Vagina (tissue), 2 donors: ENCODE measurements at regions not wholly inside any gene's neighbourhood (a gene's known extent, or its start where the extent isn't known, plus 50 kb on each side); places are given as distances from the start of the nearest gene placed in this dataset.

Source experiments
- DNase-seq, 2 donors: peaks; one replicate each; pipeline ENCODE4 v3.0.0-alpha.2; 2017; ENCODE audit errors: extremely low spot score in 2 of 2
- H3K27ac ChIP-seq: fragments of 200-600 bp; sonication (generic); one replicate; pipeline ENCODE4 v1.5.1; 2019
- H3K27me3 ChIP-seq: fragments of 200-600 bp; sonication (generic); one replicate; pipeline ENCODE4 v1.5.1; 2019
- H3K36me3 ChIP-seq, 2 donors: fragments of 200-600 bp; sonication (generic); one replicate each; pipeline ENCODE4 v1.5.1; 2017 to 2019
- H3K4me1 ChIP-seq: fragments of 200-600 bp; sonication (generic); one replicate; pipeline ENCODE4 v1.5.1; 2019
- H3K4me3 ChIP-seq, 2 donors: fragments of 200-600 bp; sonication (generic); 1 replicate in 1 of 2; 2 replicates in 1 of 2; pipeline ENCODE4 v1.5.1; 2016 to 2019
- H3K9me3 ChIP-seq: fragments of 200-600 bp; sonication (generic); one replicate; pipeline ENCODE4 v1.5.1; 2019
- POLR2A ChIP-seq, 2 donors: fragments of 450-650 bp; IDR thresholded peaks; one replicate each; pipeline ENCODE4 v1.6.1; 2017; ENCODE audit warnings: antibody characterized with exemption in 2 of 2, mild to moderate bottlenecking in 2 of 2, moderate library complexity in 2 of 2
- POLR2AphosphoS5 ChIP-seq, 2 donors: sonication (generic); formaldehyde crosslinking; IDR thresholded peaks; one replicate each; pipeline ENCODE4 v1.9.0; 2017; ENCODE audit warnings: antibody characterized with exemption in 2 of 2, mild to moderate bottlenecking in 2 of 2, low read depth in 1 of 2; ENCODE audit not compliant: insufficient read depth in 1 of 2
- intact Hi-C: fragments of 100-400 bp; cut with DNase I; formaldehyde crosslinking; loops from one replicate; pipeline ENCODE4 v1.15.1; 2023
- TF ChIP-seq, protein P1 (sequence below), 3 experiments: fragments of 450-650 bp in 2 of 3; fragments of 200-600 bp in 1 of 3; sonication (generic) in 1 of 3; IDR thresholded peaks; one replicate each; pipeline ENCODE4 v1.5.1; 2017 to 2019; ENCODE audit warnings: antibody characterized with exemption in 3 of 3, mild to moderate bottlenecking in 2 of 3, moderate library complexity in 2 of 3

DNA sequence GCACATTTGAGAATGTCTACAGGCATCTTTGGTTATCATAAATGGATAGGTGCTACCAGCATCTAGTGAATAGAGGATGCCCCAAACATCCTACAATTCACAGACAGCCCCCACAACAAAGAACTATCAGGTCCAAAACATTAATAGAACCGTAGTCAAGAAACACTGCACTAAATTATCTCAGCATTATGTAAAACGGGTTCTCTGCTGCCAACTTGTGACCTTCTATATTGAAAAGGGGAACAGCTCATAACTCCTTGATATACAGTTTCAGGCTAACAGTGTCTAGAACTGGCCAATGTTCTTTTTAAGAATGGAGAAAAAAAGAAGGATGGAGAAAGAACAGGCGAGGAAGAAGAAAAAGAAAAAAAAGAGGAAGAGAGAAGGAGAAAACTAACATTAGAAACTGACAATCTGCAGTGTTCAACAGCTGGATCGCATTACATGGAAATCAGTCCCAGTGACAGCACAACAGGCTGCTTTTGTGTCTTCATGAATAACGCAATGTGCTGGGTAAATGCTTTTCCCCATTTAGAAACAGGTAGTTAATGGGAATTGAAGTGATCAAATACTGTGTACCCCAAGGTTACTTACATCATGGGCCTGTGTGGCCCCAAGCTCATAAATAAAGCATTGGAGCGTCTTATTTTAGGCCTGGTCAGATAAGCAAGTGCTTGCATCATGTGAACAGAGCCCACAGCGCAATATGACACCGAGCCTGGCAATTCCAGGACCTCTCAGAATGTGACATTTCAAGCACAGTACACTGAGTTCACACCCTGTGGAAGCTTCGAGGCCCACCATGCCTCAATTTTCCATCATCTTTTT lies 339.5 kb downstream of the DHX15 start:
- intact Hi-C loops, result no loop called here
- Histone ChIP-seq H3K4me1 (no peaks in the 10 kb centered on the region), H3K36me3 (no peaks in the 10 kb centered on the region), H3K27me3 (no peaks in the 10 kb centered on the region), H3K27ac (no peak overlapping the region), H3K9me3 (no peaks in the 10 kb centered on the region), H3K4me3 (no peak overlapping the region)
- TF ChIP-seq POLR2AphosphoS5 (IDR thresholded peaks at IDR 0.05; ENCODE audit: insufficient read depth in 1 of 2, low read depth in 1 of 2) (no peak), POLR2A (IDR thresholded peaks at IDR 0.05) (no peak)
- TF ChIP-seq, protein P1, sequence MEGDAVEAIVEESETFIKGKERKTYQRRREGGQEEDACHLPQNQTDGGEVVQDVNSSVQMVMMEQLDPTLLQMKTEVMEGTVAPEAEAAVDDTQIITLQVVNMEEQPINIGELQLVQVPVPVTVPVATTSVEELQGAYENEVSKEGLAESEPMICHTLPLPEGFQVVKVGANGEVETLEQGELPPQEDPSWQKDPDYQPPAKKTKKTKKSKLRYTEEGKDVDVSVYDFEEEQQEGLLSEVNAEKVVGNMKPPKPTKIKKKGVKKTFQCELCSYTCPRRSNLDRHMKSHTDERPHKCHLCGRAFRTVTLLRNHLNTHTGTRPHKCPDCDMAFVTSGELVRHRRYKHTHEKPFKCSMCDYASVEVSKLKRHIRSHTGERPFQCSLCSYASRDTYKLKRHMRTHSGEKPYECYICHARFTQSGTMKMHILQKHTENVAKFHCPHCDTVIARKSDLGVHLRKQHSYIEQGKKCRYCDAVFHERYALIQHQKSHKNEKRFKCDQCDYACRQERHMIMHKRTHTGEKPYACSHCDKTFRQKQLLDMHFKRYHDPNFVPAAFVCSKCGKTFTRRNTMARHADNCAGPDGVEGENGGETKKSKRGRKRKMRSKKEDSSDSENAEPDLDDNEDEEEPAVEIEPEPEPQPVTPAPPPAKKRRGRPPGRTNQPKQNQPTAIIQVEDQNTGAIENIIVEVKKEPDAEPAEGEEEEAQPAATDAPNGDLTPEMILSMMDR (IDR thresholded peaks at IDR 0.05), result no peak
- no peak for DNase-seq

DNA sequence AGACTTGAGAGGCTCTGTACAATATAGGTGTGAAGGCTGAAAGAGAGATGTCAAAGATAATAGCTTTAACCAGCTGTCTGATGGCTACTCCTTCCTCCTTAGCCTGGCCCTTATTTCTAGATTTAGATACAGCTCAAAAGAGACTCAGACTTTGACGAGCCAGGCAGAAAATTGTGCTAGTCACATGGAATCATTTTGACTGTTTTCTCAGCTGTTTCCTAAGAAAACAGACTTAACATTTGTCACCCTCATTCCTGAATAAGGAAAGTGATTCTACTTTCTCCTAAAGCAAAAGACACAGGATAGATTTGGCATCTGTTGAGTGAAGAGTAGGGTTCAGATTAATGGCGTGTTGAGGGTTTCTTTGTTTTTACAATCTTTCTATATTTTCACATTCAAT lies 340.7 kb downstream of the DHX15 start:
- Histone ChIP-seq H3K27ac (no peak overlapping the region), H3K4me1 (no peaks in the 10 kb centered on the region), H3K4me3 (no peak overlapping the region), H3K9me3 (no peaks in the 10 kb centered on the region), H3K27me3 (no peaks in the 10 kb centered on the region), H3K36me3 (no peaks in the 10 kb centered on the region)
- DNase-seq, result no peak
- TF ChIP-seq, protein P1 (IDR thresholded peaks at IDR 0.05), result no peak
- TF ChIP-seq POLR2AphosphoS5 (IDR thresholded peaks at IDR 0.05; ENCODE audit: insufficient read depth in 1 of 2, low read depth in 1 of 2) (no peak), POLR2A (IDR thresholded peaks at IDR 0.05) (no peak)
- intact Hi-C loops, result no loop called here

DNA sequence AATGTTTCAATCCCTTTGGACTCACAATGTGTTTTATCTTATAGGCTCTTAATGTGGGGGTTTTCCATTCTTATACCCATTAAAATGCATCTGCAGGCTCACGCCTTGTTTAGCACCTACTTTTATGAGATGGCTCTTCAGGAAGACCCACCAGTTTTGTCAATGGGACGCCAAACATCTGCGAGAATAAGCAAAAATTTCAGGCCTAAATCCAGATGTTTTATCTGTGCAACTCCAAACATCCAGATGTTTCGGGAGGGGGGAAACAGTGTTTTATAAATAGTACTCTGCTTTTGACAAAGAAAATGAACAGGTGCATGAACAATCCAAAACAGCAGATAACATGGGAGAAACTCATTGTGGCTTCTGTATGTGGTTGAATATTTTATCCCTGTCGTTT lies 342.8 kb downstream of the DHX15 start:
- intact Hi-C loops, result no loop called here
- Histone ChIP-seq H3K9me3 (no peaks in the 10 kb centered on the region), H3K27me3 (no peaks in the 10 kb centered on the region), H3K36me3 (no peaks in the 10 kb centered on the region), H3K27ac (no peak overlapping the region), H3K4me1 (no peaks in the 10 kb centered on the region), H3K4me3 (no peak overlapping the region)
- TF ChIP-seq, protein P1 (IDR thresholded peaks at IDR 0.05), result no peak
- TF ChIP-seq POLR2A (IDR thresholded peaks at IDR 0.05), result no peak
- DNase-seq, result no peak

DNA sequence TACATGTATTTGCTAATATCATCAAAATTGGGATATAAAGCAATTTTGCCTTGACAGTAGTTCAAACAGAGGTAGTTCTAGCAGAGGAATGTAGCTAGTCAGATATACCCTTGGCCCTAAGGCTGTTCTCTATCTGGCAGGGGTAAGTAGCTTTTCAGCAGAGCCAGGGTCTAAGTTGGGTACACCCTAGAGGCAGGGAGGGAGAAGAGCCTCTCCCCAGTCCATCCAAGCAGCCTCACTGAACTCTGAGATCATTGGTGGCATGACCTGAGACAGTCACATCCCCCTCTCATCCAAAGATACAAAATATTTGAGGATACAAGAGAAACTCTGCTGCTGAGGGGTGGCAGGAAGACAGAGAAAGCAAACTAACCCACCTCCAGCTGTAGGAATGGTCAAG lies 343.7 kb downstream of the DHX15 start:
- Histone ChIP-seq H3K36me3 (no peaks in the 10 kb centered on the region), H3K4me1 (no peaks in the 10 kb centered on the region), H3K27me3 (no peaks in the 10 kb centered on the region), H3K4me3 (no peak overlapping the region), H3K27ac (no peak overlapping the region), H3K9me3 (no peaks in the 10 kb centered on the region)
- intact Hi-C loops, result no loop called here
- TF ChIP-seq POLR2A (IDR thresholded peaks at IDR 0.05), result no peak
- DNase-seq, result no peak

DNA sequence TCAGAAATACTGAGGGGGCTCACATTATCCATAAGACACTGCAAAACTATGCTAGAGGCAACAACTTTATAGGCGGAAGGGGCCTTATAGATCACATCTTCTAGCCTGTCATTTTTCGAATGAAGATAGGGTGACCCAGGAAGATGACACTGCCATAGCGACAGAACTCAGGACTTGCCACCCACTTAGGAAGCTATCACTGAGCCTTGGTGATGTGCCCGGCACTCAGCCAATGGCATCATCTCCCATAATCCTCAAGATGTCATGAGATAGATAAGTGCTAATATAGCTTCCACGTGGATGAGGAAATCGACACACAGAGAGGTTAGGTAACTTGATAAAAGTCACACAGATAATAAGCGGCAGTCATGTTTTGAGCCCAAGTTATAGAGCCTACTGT lies 346.6 kb downstream of the DHX15 start:
- no peak overlapping the region for H3K4me3 ChIP-seq
- intact Hi-C loops, result no loop called here
- no peak for TF ChIP-seq POLR2AphosphoS5 (IDR thresholded peaks at IDR 0.05; ENCODE audit: insufficient read depth in 1 of 2, low read depth in 1 of 2)
- no peaks in the 10 kb centered on the region for H3K9me3 ChIP-seq
- no peaks in the 10 kb centered on the region for H3K36me3 ChIP-seq
- no peak for DNase-seq
- H3K27ac ChIP-seq, result no peak overlapping the region
- H3K27me3 ChIP-seq, result no peaks in the 10 kb centered on the region
- no peaks in the 10 kb centered on the region for H3K4me1 ChIP-seq

DNA sequence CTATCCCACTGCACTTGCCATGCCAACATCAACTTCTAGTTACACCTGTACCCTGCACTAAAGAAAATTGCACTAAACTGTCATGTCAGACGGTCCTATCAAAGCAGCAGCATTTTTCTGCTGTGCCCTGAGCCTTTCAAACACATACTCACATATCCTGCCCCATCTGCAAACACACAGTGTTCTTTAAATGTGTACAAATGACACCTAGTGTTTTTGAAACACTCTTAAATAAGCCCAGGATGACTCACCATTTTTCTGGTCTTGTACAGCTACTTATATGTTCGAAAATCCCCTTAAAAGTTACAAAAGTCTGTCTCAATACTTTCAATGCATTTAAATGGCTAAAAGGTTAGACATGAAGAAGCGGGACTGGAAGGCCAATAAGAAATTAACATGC lies 346.7 kb upstream of the PPARGC1A start:
- Histone ChIP-seq H3K4me1 (no peaks in the 10 kb centered on the region), H3K27ac (no peak overlapping the region), H3K36me3 (no peaks in the 10 kb centered on the region), H3K9me3 (no peaks in the 10 kb centered on the region), H3K4me3 (no peak overlapping the region), H3K27me3 (no peaks in the 10 kb centered on the region)
- no peak for DNase-seq
- intact Hi-C loops, result no loop called here
- TF ChIP-seq, protein P1 (IDR thresholded peaks at IDR 0.05), result no peak
- TF ChIP-seq POLR2AphosphoS5 (IDR thresholded peaks at IDR 0.05; ENCODE audit: insufficient read depth in 1 of 2, low read depth in 1 of 2), result no peak
- TF ChIP-seq POLR2A (IDR thresholded peaks at IDR 0.05), result no peak
